ENCODE measurements at regions not wholly inside any gene's neighbourhood (a gene's known extent, or its start where the extent isn't known, plus 50 kb on each side); places are given as distances from the start of the nearest gene placed in this dataset.

DNA sequence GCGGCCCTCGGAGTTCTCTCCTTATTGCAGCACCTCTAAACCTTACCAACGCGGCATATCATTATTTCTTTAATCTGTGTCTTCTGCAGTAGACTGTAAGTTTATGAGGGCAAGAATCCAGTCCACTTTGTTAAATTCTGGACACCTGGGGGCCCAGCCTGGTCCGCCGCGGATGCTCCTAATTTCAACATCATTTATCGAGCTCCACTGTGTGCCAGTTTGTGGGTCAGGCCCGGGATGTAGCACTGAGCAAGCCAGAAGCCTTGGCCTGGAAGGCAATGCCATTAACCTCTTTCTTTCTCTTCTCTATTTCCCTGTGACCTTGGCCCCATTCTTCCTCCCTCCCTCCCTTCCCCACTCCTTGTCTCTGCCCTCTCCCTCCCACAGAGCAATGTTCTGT is 70.6 kb upstream of the CACNA1E start:
- no peak overlapping the region for H3K4me3 ChIP-seq (replicated peaks in 1 of 2; ENCODE audit: low read depth in 1 of 2, low read length in 2 of 2)
- no peak overlapping the region for H3K4me2 ChIP-seq (ENCODE audit: low read length)
- CTCF ChIA-PET = no interaction called here
- no peaks in the 10 kb centered on the region for H4K20me1 ChIP-seq (ENCODE audit: insufficient read depth)
- DNase-seq (ENCODE audit: low read depth, low spot score) (no peak), ATAC-seq (no peak)
- H3K27me3 ChIP-seq (ENCODE audit: insufficient read depth, low read length) = peaks cover 8% of the 10 kb centered on the region; the same call in 1 of the 2 replicates
- no peak for TF ChIP-seq JUND (IDR thresholded peaks at IDR 0.05)
- no peak for TF ChIP-seq ZNF274 (IDR thresholded peaks at IDR 0.05; ENCODE audit: low read depth, low read length)
- TF ChIP-seq TCF7L2 (IDR thresholded peaks at IDR 0.05; ENCODE audit: borderline replicate concordance, extremely low read depth, insufficient read depth, insufficient read length) = no peak
- no peak for TF ChIP-seq RAD21 (IDR thresholded peaks at IDR 0.05; ENCODE audit: low read depth)
- no peak for TF ChIP-seq SRF (IDR thresholded peaks at IDR 0.05; ENCODE audit: low read depth)
- TF ChIP-seq FOSL1 (IDR thresholded peaks at IDR 0.05; ENCODE audit: low read depth) = no peak
- no peak for TF ChIP-seq POLR2A (IDR thresholded peaks at IDR 0.05; ENCODE audit: borderline replicate concordance, extremely low read depth, insufficient read depth, insufficient read length)
- TF ChIP-seq POLR2AphosphoS5 (IDR thresholded peaks at IDR 0.05; ENCODE audit: low read depth, low read length) = no peak
- TF ChIP-seq YY1 (IDR thresholded peaks at IDR 0.05; ENCODE audit: extremely low read depth, insufficient replicate concordance, low read depth, low read length) = no peak
- TF ChIP-seq, protein P1, sequence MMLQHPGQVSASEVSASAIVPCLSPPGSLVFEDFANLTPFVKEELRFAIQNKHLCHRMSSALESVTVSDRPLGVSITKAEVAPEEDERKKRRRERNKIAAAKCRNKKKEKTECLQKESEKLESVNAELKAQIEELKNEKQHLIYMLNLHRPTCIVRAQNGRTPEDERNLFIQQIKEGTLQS (IDR thresholded peaks at IDR 0.05) = no peak
- H3K9me3 ChIP-seq (ENCODE audit: control insufficient read depth in 1 of 2, insufficient read depth in 1 of 2, low read depth in 1 of 2, low read length in 2 of 2) = no peaks in the 10 kb centered on the region
- no TSS peak for BruUV-seq (replicated peaks)
- H3K79me2 ChIP-seq (ENCODE audit: insufficient read depth, low read length) = no peaks in the 10 kb centered on the region
- RAD21 ChIA-PET (ENCODE audit: low non-redundant PET in 1 of 2, low total read pairs in 2 of 2, uncharacterized antibody in 2 of 2, unreplicated experiment in 2 of 2) = no interaction called here
- no peak overlapping the region for H3K9ac ChIP-seq (ENCODE audit: low read length)
- POLR2A ChIA-PET = no interaction called here
- H3K9me2 ChIP-seq (ENCODE audit: insufficient read depth) = no peaks in the 10 kb centered on the region
- H3K27ac ChIP-seq (ENCODE audit: low read depth, low read length) = no peak overlapping the region
- no peaks in the 10 kb centered on the region for H3K4me1 ChIP-seq (ENCODE audit: control insufficient read depth in 1 of 2, insufficient read depth in 2 of 2, low read length in 2 of 2)
- intact Hi-C loops (cut with micrococcal nuclease) = no loop called here
- no peak overlapping the region for H2AFZ ChIP-seq (ENCODE audit: low read depth, low read length, poor library complexity, severe bottlenecking)
- H3K36me3 ChIP-seq (ENCODE audit: control insufficient read depth in 1 of 2, insufficient read depth in 2 of 2, low read length in 2 of 2) = no peaks in the 10 kb centered on the region

GRCh38 chr1:181413195-181413815 is 70.0 kb upstream of the CACNA1E start:
- no peak overlapping the region for H3K9ac ChIP-seq (ENCODE audit: low read length)
- intact Hi-C loops (cut with micrococcal nuclease) = no loop called here
- ChIA-PET POLR2A (no interaction called here), CTCF (no interaction called here), RAD21 (ENCODE audit: low non-redundant PET in 1 of 2, low total read pairs in 2 of 2, uncharacterized antibody in 2 of 2, unreplicated experiment in 2 of 2) (no interaction called here)
- H3K9me3 ChIP-seq (ENCODE audit: control insufficient read depth in 1 of 2, insufficient read depth in 1 of 2, low read depth in 1 of 2, low read length in 2 of 2) = no peaks in the 10 kb centered on the region
- H2AFZ ChIP-seq (ENCODE audit: low read depth, low read length, poor library complexity, severe bottlenecking) = no peak overlapping the region
- no peak overlapping the region for H3K27ac ChIP-seq (ENCODE audit: low read depth, low read length)
- TF ChIP-seq POLR2A (IDR thresholded peaks at IDR 0.05; ENCODE audit: borderline replicate concordance, extremely low read depth, insufficient read depth, insufficient read length) = no peak
- no peak for TF ChIP-seq REST (IDR thresholded peaks at IDR 0.05; ENCODE audit: low read depth)
- no peak for TF ChIP-seq ZNF274 (IDR thresholded peaks at IDR 0.05; ENCODE audit: low read depth, low read length)
- TF ChIP-seq SIN3A (IDR thresholded peaks at IDR 0.05; ENCODE audit: low read depth) = no peak
- TF ChIP-seq TCF7L2 (IDR thresholded peaks at IDR 0.05; ENCODE audit: borderline replicate concordance, extremely low read depth, insufficient read depth, insufficient read length) = no peak
- DNase-seq (ENCODE audit: low read depth, low spot score) (no peak), ATAC-seq (no peak)
- no peaks in the 10 kb centered on the region for H3K79me2 ChIP-seq (ENCODE audit: insufficient read depth, low read length)
- no peaks in the 10 kb centered on the region for H3K9me2 ChIP-seq (ENCODE audit: insufficient read depth)
- H3K4me3 ChIP-seq (replicated peaks in 1 of 2; ENCODE audit: low read depth in 1 of 2, low read length in 2 of 2) = no peak overlapping the region
- H3K4me1 ChIP-seq (ENCODE audit: control insufficient read depth in 1 of 2, insufficient read depth in 2 of 2, low read length in 2 of 2) = no peaks in the 10 kb centered on the region
- H3K36me3 ChIP-seq (ENCODE audit: control insufficient read depth in 1 of 2, insufficient read depth in 2 of 2, low read length in 2 of 2) = no peaks in the 10 kb centered on the region
- H3K27me3 ChIP-seq (ENCODE audit: insufficient read depth, low read length) = peaks cover 4% of the 10 kb centered on the region; the same call in 1 of the 2 replicates
- no peaks in the 10 kb centered on the region for H4K20me1 ChIP-seq (ENCODE audit: insufficient read depth)
- BruUV-seq (replicated peaks) = no TSS peak
- H3K4me2 ChIP-seq (ENCODE audit: low read length) = no peak overlapping the region
